GM12891 (cell line): ENCODE measurements at regions not wholly inside any gene's neighbourhood (a gene's known extent, or its start where the extent isn't known, plus 50 kb on each side); places are given as distances from the start of the nearest gene placed in this dataset.

Experiments
- DNase-seq: peaks from one replicate; pipeline ENCODE4 v3.0.0; 2011; ENCODE audit warnings: low spot score; ENCODE audit not compliant: insufficient read length
- FAIRE-seq: peaks from 2 replicates; lab custom pipeline; 2011; peaks lifted over from hg19 to GRCh38; lab: Jason Lieb, UNC
- PAX5 ChIP-seq: IDR thresholded peaks from 2 replicates; pipeline ENCODE4 v1.6.1; 2011; ENCODE audit warnings: low read length, moderate library complexity, mild to moderate bottlenecking; ENCODE audit not compliant: insufficient read depth, severe bottlenecking
- POLR2A ChIP-seq: IDR thresholded peaks from 2 replicates; pipeline ENCODE4 v1.6.1; 2011; ENCODE audit warnings: low read depth, low read length, control low read depth
- POLR2AphosphoS5 ChIP-seq: IDR thresholded peaks from 2 replicates; pipeline ENCODE4 v1.6.1; 2011; ENCODE audit warnings: low read depth, low read length, control low read depth
- POU2F2 ChIP-seq: IDR thresholded peaks from 2 replicates; pipeline ENCODE4 v1.6.1; 2011; ENCODE audit warnings: low read depth, mild to moderate bottlenecking, control low read depth, low read length, moderate library complexity
- SPI1 ChIP-seq: IDR thresholded peaks from 2 replicates; pipeline ENCODE4 v1.6.1; 2011; ENCODE audit warnings: low read depth, low read length, control low read depth
- TAF1 ChIP-seq: IDR thresholded peaks from 2 replicates; pipeline ENCODE4 v1.6.1; 2011; ENCODE audit warnings: low read depth, low read length, control low read depth

- TF ChIP-seq TAF1: no peak
- TF ChIP-seq POLR2AphosphoS5: no peak
- TF ChIP-seq PAX5: no peak
- TF ChIP-seq POU2F2: no peak
- TF ChIP-seq SPI1: no peak
- no peak for TF ChIP-seq POLR2A
- no peak for FAIRE-seq
- DNase-seq: no peak
These were observed 562.9 kb upstream of the ADARB2 start for GRCh38 chr10:2300231-2300630.

GRCh38 chr10:2296179-2296891, 559.0 kb upstream of the ADARB2 start:
- TF ChIP-seq PAX5 (no peak), POLR2AphosphoS5 (no peak), POU2F2 (no peak), SPI1 (no peak), POLR2A (no peak), TAF1 (no peak)
- no peak for FAIRE-seq
- DNase-seq: no peak

GRCh38 chr10:2294739-2295138, 557.4 kb upstream of the ADARB2 start:
- FAIRE-seq (no peak), DNase-seq (no peak)
- TF ChIP-seq POLR2A (no peak), POLR2AphosphoS5 (no peak), TAF1 (no peak), SPI1 (no peak), POU2F2 (no peak), PAX5 (no peak)

- TF ChIP-seq POU2F2 (no peak), POLR2AphosphoS5 (no peak), PAX5 (no peak), TAF1 (no peak), SPI1 (no peak), POLR2A (no peak)
- DNase-seq (no peak), FAIRE-seq (no peak)
These were observed 546.7 kb upstream of the ADARB2 start for GRCh38 chr10:2284071-2284470.

- TF ChIP-seq POU2F2 (no peak), TAF1 (no peak), SPI1 (no peak), POLR2A (no peak), PAX5 (no peak), POLR2AphosphoS5 (no peak)
- FAIRE-seq (no peak), DNase-seq (no peak)
These were observed 544.9 kb upstream of the ADARB2 start for GRCh38 chr10:2282202-2282601.

GRCh38 chr10:2280713-2281300, 543.5 kb upstream of the ADARB2 start:
- FAIRE-seq: no peak

GRCh38 chr10:2279711-2280110, 542.4 kb upstream of the ADARB2 start:
- no peak for TF ChIP-seq PAX5
- TF ChIP-seq POU2F2: no peak
- no peak for TF ChIP-seq SPI1
- TF ChIP-seq TAF1: no peak
- no peak for TF ChIP-seq POLR2A
- no peak for TF ChIP-seq POLR2AphosphoS5
- DNase-seq (no peak), FAIRE-seq (no peak)

More at GRCh38 chr10:2280713-2281300, 543.5 kb upstream of the ADARB2 start:
- TF ChIP-seq POLR2AphosphoS5: no peak
- no peak for DNase-seq

- FAIRE-seq (no peak), DNase-seq (no peak)
- TF ChIP-seq SPI1: no peak
- TF ChIP-seq POU2F2: no peak
- no peak for TF ChIP-seq POLR2A
- no peak for TF ChIP-seq POLR2AphosphoS5
- no peak for TF ChIP-seq PAX5
- no peak for TF ChIP-seq TAF1
These were observed 541.0 kb upstream of the ADARB2 start for GRCh38 chr10:2278363-2278762.

GRCh38 chr10:2263561-2263960, 526.2 kb upstream of the ADARB2 start:
- FAIRE-seq (no peak), DNase-seq (no peak)
- TF ChIP-seq TAF1: no peak
- TF ChIP-seq PAX5: no peak
- TF ChIP-seq POLR2AphosphoS5: no peak
- no peak for TF ChIP-seq POLR2A
- TF ChIP-seq SPI1: no peak
- no peak for TF ChIP-seq POU2F2
